Activated effector memory CD4-positive, alpha-beta T cell treated with anti-CD3 and anti-CD28 coated beads, Interleukin-2, amount 50 U/mL, for 16 hours (primary cell): ENCODE measurements at regions not wholly inside any gene's neighbourhood (a gene's known extent, or its start where the extent isn't known, plus 50 kb on each side); places are given as distances from the start of the nearest gene placed in this dataset.
"Not testable (repeated sequence)": the region's sequence is repeated elsewhere in the genome, so short reads cannot be mapped to it uniquely, and the experiment has no call there.

ENCODE experiments used
- DNase-seq: peaks from one replicate; pipeline ENCODE4 v3.0.0-alpha.2; 2020

- DNase-seq = no peak
Measured at GRCh38 chr9:108270561-108270960, 585.2 kb downstream of the ACTL7B start.

GRCh38 chr9:108270051-108270450 lies 585.7 kb downstream of the ACTL7B start:
- no peak for DNase-seq

- no peak for DNase-seq
Measured at GRCh38 chr9:108269371-108269770, 586.4 kb downstream of the ACTL7B start.

DNA sequence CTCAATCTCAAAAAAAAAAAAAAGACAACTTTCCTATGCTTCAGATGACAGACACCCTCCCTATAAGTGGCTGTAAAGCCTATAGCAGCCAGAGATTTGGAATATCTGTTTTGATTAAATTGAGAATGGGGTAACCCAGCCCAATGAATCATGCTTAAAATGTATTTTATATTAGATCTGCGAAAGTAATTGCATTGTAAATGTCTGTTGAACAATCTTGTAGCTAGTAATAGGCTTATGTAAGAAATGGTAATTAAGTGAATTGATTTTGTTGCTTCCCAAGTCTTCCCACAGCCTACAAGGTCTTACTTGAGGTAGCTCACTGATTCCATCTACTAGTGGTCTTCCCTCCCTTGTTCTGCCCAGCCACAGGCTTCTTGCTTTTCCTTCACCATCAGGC lies 590.7 kb downstream of the ACTL7B start:
- no peak for DNase-seq

- DNase-seq = no peak
Measured at GRCh38 chr9:108264093-108264492, 591.7 kb downstream of the ACTL7B start.

DNA sequence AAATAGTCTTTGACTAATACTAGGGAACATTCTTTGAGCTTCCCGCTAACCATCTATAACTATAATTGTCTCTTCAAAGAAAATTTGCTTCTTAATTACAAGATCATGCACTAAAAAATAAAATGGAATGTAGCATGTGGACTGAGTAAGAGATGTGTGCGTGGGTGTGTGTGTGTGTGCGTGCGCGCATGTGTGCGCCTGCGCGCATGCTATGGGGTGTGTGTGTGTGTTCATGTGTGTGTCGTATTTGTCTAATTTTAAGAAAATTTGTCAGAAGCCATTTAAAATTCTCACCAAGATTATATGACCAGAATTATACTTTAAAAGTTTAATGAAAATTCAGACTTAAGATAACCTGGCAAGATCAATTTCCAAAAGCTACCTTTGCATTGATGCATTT lies 593.0 kb downstream of the ACTL7B start:
- no peak for DNase-seq

- DNase-seq = no peak
Measured at GRCh38 chr9:108259917-108260675, 595.7 kb downstream of the ACTL7B start.

- DNase-seq = no peak
Measured at GRCh38 chr9:108258640-108259039, 597.1 kb downstream of the ACTL7B start.

- DNase-seq = no peak
Measured at GRCh38 chr9:108257382-108257781, 598.4 kb downstream of the ACTL7B start.

DNA sequence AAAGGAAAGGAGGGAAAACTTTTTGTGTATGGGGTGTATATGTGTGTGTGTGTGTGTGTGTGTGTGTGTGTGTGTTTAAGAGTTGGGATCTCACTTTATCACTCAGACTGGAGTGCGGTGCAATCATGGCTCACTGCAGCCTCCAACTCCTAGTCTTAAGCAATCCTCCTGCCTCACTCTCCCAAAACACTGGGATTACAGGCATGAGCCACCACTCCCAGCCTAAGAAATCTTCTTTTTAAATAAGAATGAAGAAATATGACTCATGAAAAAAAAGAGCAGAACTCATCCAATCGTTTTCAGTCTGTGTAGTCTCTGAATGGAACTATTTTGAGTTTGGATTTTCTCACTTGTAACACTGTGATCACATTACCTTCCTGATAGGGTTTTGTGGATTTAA lies 601.5 kb downstream of the ACTL7B start:
- no peak for DNase-seq

DNA sequence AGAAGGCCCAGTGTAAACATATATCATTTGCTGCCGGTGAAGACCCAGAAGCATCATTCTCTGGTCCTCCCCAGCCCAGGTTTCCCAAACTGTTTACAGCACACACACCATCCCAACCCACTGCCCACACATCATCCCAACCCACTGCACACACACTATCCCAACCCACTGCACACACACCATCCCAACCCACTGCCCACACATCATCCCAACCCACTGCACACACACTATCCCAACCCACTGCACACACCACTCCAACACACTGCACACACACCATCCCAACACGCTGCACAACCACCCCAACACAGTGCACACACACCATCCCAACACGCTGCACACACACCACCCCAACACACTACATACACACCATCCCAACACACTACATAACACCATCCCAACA lies 608.4 kb downstream of the ACTL7B start:
- not testable (repeated sequence) for DNase-seq

GRCh38 chr9:108245901-108246300 lies 609.9 kb downstream of the ACTL7B start:
- DNase-seq = no peak

DNA sequence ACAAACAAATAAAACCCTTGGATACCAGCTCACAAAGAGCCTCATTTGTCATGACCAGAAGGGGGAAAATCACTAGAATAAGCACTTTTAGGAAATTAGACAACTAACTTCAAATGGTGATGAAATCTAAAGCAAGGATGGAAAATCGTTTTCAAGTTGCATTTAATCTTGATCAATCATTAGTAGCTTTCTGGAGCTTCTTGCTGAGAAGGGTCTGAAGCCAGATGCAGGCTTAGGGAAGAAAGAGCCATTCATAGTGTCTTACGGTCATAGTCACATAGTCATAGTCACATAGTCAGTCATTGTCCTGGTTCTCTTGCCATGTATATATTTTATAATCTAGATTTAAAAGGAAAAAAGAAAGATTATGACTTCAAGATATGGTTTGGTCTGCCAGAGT lies 610.5 kb downstream of the ACTL7B start:
- DNase-seq = no peak

- DNase-seq = no peak
Measured at GRCh38 chr9:108244686-108245085, 611.1 kb downstream of the ACTL7B start.

DNA sequence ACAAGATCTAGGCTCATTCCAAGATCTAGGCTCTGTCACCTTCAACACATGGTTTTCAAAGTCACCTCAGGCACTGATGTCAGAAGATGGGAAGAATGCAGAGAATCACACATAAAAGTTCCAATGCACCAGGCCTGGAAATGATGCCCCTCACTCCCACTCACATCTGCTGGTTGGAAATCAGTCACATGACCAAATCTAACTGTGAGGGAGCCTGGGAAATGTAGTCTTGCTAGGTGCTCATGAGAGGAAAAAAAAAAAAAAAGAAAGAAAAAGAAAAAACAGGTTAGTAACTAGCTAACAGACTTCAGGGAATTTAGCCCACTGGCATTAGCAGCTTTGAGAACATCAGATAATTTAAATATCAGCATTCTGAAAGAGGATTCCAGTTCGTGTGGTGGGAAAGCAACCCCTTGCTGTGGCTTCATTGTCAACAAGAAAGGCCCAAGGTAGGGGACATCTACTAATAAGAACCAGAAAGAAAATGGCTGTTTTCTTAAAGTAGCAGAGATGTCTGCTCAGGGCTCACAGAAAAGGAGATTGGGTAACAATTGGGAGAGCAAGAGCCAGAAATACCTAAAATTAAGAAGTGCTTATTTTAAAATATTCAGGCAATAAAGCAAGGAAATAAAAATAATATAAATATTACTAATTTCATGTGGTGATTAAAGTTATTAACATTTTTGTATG lies 614.3 kb downstream of the ACTL7B start:
- DNase-seq = no peak

DNA sequence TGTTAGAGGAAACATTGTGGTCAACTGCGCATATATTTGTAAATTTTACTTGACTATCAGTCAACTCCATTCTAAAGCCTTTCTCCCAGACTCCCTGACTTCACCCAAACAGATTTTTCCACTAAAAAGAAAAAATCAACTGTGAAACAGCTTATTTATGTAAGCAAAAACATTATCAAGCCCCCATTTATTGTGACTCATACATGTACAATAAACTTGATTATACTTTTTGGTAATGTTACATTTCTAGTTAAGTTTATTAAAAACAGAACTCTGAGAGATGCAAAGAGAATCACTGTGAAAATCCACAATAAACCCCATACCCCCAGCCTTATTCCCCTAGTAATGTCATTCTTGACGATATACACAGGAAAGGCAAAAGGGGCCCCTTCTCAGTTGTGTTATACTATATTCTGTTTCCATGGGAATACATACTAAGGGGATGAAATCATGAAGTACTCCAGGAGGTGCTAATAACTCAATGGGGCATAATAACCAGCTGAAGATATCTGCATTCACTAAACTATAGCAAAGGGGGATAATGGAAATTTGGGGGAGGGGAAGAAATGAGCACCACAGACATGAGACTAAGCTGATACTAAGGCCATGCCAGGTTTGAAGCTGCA lies 616.0 kb downstream of the ACTL7B start:
- no peak for DNase-seq

- no peak for DNase-seq
Measured at GRCh38 chr9:108235609-108236008, 620.2 kb downstream of the ACTL7B start.

DNA sequence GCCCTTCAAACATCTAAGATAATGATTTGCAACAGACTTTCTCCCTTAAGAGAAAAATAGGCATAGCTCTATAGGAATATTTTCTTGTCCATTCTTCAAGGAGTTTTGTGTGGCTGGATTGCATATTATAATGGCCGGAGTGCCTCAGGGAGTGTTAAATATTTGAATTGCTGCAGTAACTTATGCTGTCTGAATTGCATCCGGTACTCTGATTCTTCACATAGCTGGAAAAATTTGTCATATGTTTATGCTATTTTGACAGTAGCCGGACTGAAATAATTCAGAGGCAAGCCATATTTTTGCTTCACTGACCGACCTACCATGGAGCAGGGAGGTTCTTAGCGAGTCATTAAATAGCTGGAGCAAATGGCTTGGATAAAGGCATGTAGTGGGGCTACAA lies 621.0 kb downstream of the ACTL7B start:
- no peak for DNase-seq

DNA sequence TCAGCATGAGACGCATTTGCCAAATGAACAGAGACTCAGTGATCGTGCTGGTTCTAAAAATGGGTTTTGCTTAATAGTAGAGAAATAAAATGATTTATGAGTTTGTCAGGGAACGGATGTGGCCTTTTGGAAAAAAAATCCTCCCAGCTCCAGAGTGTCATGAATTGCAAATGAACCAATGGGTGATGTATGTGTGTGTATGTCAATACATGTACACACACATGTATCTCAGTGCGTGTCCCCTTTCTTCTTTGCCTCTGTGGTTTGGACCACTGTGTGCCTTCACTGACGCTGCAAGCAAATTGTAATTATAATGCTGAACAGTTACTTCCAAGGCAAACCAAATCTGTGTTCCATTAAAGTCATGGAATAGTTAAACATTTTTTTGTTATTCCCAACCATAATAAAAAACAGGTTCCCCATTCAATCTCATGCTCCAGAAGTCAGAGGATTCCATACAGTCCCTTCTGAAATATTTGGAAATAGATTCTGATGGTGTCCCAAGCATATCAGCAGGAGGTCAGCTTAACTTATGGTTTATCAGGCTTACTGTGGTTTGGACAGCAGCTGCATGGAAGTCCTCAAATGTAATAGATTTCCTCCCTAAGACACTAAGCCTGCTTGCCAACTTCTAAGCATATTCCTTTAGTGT lies 630.5 kb downstream of the ACTL7B start:
- no peak for DNase-seq

DNA sequence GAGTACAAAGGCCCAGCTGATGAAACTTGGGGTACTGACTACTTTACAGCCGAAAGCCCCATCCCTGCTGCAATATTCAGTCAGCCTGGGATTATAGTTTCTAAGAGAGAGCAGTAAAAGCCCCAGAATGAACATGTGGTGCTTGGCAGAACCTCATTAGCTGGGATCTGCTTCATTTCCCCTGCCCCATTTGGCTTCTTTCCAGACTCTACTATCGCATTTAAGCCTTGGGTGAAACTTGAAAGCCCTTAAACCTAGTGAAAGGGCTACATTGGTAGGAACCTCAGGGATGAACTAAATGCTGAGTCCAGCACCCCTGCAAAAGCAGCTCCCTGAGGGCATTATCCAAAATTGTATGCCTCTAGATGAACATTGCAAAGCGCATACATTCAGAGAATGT lies 631.1 kb downstream of the ACTL7B start:
- DNase-seq = no peak

- no peak for DNase-seq
Measured at GRCh38 chr9:108219664-108220063, 636.1 kb downstream of the ACTL7B start.

DNA sequence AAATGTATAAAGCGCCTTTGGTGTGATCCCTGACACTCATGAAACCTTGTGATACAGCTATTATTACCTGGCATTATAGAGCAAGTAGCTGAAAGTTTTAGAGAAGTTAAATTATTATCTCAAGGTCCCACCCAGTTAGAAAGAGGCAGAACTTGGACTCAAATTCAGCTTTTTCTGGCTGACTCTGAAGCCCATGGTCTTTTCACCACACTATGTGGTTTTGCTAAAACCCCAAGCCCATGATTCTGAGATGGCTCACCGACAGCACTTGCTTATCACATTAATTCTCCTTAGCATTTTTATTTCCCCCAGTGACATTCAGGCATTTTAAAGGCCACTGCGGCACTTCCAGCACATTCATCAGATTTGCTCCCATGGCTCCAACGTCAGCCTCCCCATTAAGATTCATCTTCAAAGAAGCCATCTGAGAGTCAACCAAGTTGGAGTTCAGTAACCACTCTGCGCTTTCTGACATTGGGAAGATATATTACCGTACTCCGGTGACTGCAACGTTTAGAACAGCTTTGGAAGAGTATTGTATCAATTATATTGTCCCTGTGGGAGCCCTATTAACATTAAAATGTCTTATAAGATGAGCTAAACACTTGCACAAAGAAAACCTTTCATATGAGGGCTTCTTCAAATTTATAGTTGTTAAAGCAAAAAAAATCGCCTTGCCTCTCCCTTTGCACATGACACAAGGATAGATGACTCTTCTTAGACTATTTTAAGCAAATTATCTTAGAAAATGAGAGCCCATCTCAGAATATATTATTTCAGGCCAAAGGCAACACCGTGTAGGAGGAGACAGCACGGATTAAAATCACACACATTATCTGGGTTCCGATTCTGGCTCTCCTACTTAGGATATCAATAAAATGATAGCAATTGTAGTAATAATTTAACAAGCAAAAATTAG lies 638.1 kb downstream of the ACTL7B start:
- no peak for DNase-seq

- DNase-seq = no peak
Measured at GRCh38 chr9:108213511-108213910, 642.3 kb downstream of the ACTL7B start.
